DND-41 (cell line): ENCODE measurements at regions not wholly inside any gene's neighbourhood (a gene's known extent, or its start where the extent isn't known, plus 50 kb on each side); places are given as distances from the start of the nearest gene placed in this dataset.

ENCODE experiments used
- ATAC-seq: fragments of 200-7000 bp; cut with Tn5 transposase; 3 replicates; pipeline ENCODE4 v1.9.1; 2021; ENCODE audit warnings: low read depth; ENCODE audit not compliant: insufficient read depth
- DNase-seq: peaks from one replicate; pipeline ENCODE4 v3.0.0-alpha.2; 2020
- H2AFZ ChIP-seq: 2 replicates; pipeline ENCODE4 v1.6.0; 2012; ENCODE audit warnings: low read depth, low read length
- H3K27ac ChIP-seq: 2 replicates; pipeline ENCODE4 v1.5.1; 2012; ENCODE audit warnings: low read length, inconsistent platforms
- H3K27me3 ChIP-seq: fragments of 200-600 bp; sonication (generic); 2 replicates; pipeline ENCODE4 v1.6.0; 2012; ENCODE audit warnings: low read length, mild to moderate bottlenecking, inconsistent platforms; ENCODE audit not compliant: insufficient read depth, poor library complexity
- H3K36me3 ChIP-seq: 2 replicates; pipeline ENCODE4 v1.5.1; 2012; ENCODE audit warnings: low read length, inconsistent platforms; ENCODE audit not compliant: insufficient read depth
- H3K4me1 ChIP-seq: 2 replicates; pipeline ENCODE4 v1.5.1; 2012; ENCODE audit warnings: mild to moderate bottlenecking, low read length; ENCODE audit not compliant: insufficient read depth
- H3K4me2 ChIP-seq: 2 replicates; pipeline ENCODE4 v1.6.0; 2012; ENCODE audit warnings: mild to moderate bottlenecking, moderate library complexity, low read length, inconsistent platforms; ENCODE audit not compliant: insufficient read depth
- H3K4me3 ChIP-seq, 2 experiments: fragments of 200-600 bp in 1 of 2; shearing (Covaris generic) in 1 of 2; 2 replicates each; pipeline ENCODE4 v1.5.1; 2012 to 2016; ENCODE audit warnings: inconsistent platforms in 2 of 2, low read length in 2 of 2, mild to moderate bottlenecking in 2 of 2, low read depth in 1 of 2, moderate library complexity in 1 of 2
- H3K79me2 ChIP-seq: 2 replicates; pipeline ENCODE4 v1.6.0; 2012; ENCODE audit warnings: low read length, inconsistent platforms; ENCODE audit not compliant: insufficient read depth
- H3K9ac ChIP-seq: 2 replicates; pipeline ENCODE4 v1.6.0; 2012; ENCODE audit warnings: low read depth, mild to moderate bottlenecking, inconsistent platforms, low read length, moderate library complexity
- H3K9me3 ChIP-seq: 2 replicates; pipeline ENCODE4 v1.5.1; 2012; ENCODE audit warnings: low read length, moderate library complexity, mild to moderate bottlenecking, inconsistent platforms; ENCODE audit not compliant: insufficient read depth, severe bottlenecking
- H4K20me1 ChIP-seq: 2 replicates; pipeline ENCODE4 v1.6.0; 2012; ENCODE audit warnings: low read length; ENCODE audit not compliant: insufficient read depth
- EZH2 ChIP-seq: IDR thresholded peaks from 3 replicates; pipeline ENCODE4 v1.6.1; 2012; ENCODE audit warnings: borderline replicate concordance, low read depth, mild to moderate bottlenecking, moderate library complexity, low read length, inconsistent platforms; ENCODE audit not compliant: severe bottlenecking
- TF ChIP-seq, protein P1 (sequence below): IDR thresholded peaks from 2 replicates; pipeline ENCODE4 v1.5.1; 2012; ENCODE audit warnings: borderline replicate concordance, low read length, moderate library complexity, mild to moderate bottlenecking; ENCODE audit not compliant: poor library complexity, severe bottlenecking; ENCODE audit errors: extremely low read depth

DNA sequence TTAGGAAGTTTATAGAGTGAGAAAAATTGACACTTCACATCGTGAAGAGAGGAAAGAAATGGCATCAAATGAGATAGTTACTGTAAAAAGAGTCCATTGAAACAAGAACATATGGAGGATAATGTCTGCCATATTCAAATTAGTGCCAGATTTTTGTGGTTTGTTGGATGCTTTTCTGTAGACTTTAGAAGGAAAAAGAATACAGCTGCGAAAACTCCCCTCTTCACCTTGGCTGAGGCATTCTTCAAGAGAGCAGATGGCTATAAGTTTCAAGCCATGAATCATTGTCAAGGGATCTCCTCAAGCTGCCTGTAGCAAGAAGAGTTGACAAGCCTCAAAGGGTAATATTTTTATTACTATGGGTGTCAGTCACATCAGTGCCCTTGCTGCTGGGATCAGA is 507.4 kb upstream of the RAG2 start:
- DNase-seq, result no peak
- H3K27ac ChIP-seq, result no peak overlapping the region
- no peaks in the 10 kb centered on the region for H3K79me2 ChIP-seq

DNA sequence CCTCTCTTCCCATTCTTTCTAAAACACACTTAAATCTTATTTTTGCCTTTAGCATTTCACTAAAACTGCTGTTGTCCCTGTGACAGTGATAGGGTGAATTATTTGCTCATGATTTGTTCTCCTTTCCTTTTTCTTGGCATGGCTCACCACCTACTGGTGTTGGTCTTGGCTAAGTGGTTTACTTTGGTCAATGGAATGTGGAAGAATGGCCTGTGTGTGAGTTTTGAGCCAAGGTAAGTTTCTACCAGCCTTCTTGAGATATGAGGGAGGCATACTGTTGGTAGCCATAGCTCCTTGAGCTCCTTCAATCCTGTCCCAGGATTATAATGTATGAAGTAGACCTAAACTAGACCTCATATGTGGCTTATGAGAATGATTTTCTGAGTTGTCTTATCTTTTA is 506.3 kb upstream of the RAG2 start:
- Histone ChIP-seq H3K4me2 (no peak overlapping the region), H2AFZ (no peak overlapping the region), H3K4me1 (no peaks in the 10 kb centered on the region), H3K9me3 (no peaks in the 10 kb centered on the region), H3K79me2 (no peaks in the 10 kb centered on the region), H3K36me3 (no peaks in the 10 kb centered on the region), H3K27me3 (peaks cover 3% of the 10 kb centered on the region), H3K4me3 (no peak overlapping the region), H3K27ac (no peak overlapping the region), H3K9ac (no peak overlapping the region), H4K20me1 (no peaks in the 10 kb centered on the region)
- no peak for ATAC-seq
- no peak for TF ChIP-seq EZH2
- TF ChIP-seq, protein P1, sequence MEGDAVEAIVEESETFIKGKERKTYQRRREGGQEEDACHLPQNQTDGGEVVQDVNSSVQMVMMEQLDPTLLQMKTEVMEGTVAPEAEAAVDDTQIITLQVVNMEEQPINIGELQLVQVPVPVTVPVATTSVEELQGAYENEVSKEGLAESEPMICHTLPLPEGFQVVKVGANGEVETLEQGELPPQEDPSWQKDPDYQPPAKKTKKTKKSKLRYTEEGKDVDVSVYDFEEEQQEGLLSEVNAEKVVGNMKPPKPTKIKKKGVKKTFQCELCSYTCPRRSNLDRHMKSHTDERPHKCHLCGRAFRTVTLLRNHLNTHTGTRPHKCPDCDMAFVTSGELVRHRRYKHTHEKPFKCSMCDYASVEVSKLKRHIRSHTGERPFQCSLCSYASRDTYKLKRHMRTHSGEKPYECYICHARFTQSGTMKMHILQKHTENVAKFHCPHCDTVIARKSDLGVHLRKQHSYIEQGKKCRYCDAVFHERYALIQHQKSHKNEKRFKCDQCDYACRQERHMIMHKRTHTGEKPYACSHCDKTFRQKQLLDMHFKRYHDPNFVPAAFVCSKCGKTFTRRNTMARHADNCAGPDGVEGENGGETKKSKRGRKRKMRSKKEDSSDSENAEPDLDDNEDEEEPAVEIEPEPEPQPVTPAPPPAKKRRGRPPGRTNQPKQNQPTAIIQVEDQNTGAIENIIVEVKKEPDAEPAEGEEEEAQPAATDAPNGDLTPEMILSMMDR, result no peak
- DNase-seq, result no peak

More for the DNA sequence above, 507.4 kb upstream of the RAG2 start:
- Histone ChIP-seq H3K4me1 (no peaks in the 10 kb centered on the region), H3K27me3 (peaks cover 3% of the 10 kb centered on the region), H3K36me3 (no peaks in the 10 kb centered on the region), H3K4me3 (no peak overlapping the region), H3K9ac (no peak overlapping the region), H4K20me1 (no peaks in the 10 kb centered on the region), H3K9me3 (no peaks in the 10 kb centered on the region), H3K4me2 (no peak overlapping the region), H2AFZ (no peak overlapping the region)
- ATAC-seq, result no peak
- no peak for TF ChIP-seq EZH2
- TF ChIP-seq, protein P1, result no peak

DNA sequence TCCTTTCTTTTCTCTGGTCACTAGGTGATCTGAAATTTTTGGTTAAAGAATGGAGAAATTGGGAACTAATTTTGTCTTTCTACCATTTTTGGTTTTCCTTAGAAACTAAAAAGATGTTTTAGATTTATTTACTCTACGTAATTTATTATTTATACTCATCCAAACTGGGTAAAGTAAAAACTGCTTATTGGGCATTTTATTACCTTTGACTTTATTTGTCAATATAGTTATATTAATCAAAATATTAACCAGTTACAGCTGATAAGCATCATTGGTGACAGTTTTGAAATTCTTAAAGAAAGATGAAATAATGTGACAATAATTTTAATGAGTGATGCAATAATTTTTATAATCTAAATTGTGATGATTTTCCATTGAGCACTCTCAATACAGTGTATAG is 502.0 kb upstream of the RAG2 start:
- Histone ChIP-seq H3K4me2 (no peak overlapping the region), H3K79me2 (no peaks in the 10 kb centered on the region), H3K36me3 (no peaks in the 10 kb centered on the region), H3K9ac (no peak overlapping the region), H3K9me3 (no peaks in the 10 kb centered on the region), H4K20me1 (no peaks in the 10 kb centered on the region), H3K4me1 (no peaks in the 10 kb centered on the region), H3K27ac (no peak overlapping the region), H3K27me3 (no peaks in the 10 kb centered on the region), H2AFZ (no peak overlapping the region), H3K4me3 (no peak overlapping the region)
- DNase-seq (no peak), ATAC-seq (no peak)
- TF ChIP-seq EZH2, result no peak
- TF ChIP-seq, protein P1, result no peak

DNA sequence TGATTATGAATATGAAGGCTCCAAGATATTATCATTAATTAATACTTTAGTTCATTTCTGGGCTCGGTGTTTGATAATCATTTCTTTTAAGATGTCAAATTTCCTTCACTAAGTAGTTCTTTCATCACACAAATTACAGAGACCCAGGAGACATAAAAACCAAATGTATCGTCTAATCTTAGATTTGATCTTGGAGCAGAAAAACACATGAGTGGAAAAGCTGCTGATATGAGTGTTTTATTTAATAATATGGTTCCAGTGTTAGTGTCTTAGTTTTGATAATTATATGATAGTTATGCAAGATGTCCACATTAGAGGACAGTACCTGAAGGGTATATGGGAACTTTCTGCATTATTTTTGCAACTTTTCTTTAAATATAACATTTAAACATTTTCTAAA is 494.5 kb upstream of the RAG2 start:
- Histone ChIP-seq H3K4me2 (no peak overlapping the region), H3K79me2 (no peaks in the 10 kb centered on the region), H2AFZ (no peak overlapping the region), H4K20me1 (no peaks in the 10 kb centered on the region), H3K9me3 (no peaks in the 10 kb centered on the region), H3K27me3 (no peaks in the 10 kb centered on the region), H3K27ac (no peak overlapping the region), H3K4me3 (no peak overlapping the region), H3K4me1 (no peaks in the 10 kb centered on the region), H3K9ac (no peak overlapping the region), H3K36me3 (no peaks in the 10 kb centered on the region)
- no peak for DNase-seq
- TF ChIP-seq, protein P1, result no peak
- TF ChIP-seq EZH2, result no peak
- ATAC-seq, result no peak
